Body of pancreas (tissue), 4 donors: ENCODE measurements at regions not wholly inside any gene's neighbourhood (a gene's known extent, or its start where the extent isn't known, plus 50 kb on each side); places are given as distances from the start of the nearest gene placed in this dataset.

Source experiments
- ATAC-seq: fragments of 150-250 bp; one replicate; pipeline ENCODE4 v1.9.1; 2016
- DNase-seq, 4 donors: peaks; one replicate each; pipeline ENCODE4 v3.0.0-alpha.2; 2019
- H3K27ac ChIP-seq, 4 donors: fragments of 200-600 bp; sonication (generic); 1 replicate in 3 of 4; 2 replicates in 1 of 4; pipeline versions ENCODE4 v1.5.1 to v1.6.1; 2016 to 2019; ENCODE audit warnings: mild to moderate bottlenecking in 1 of 4, mixed read lengths in 1 of 4, moderate library complexity in 1 of 4
- H3K27me3 ChIP-seq, 2 donors: fragments of 200-600 bp; sonication (generic); one replicate each; pipeline ENCODE4 v1.6.0; 2016; ENCODE audit warnings: mild to moderate bottlenecking in 1 of 2
- H3K36me3 ChIP-seq, 2 donors: fragments of 200-600 bp; sonication (generic); replicated peaks in 1 of 2; 2 replicates each; pipeline ENCODE4 v1.5.1; 2016; ENCODE audit warnings: low read depth in 2 of 2; ENCODE audit not compliant: insufficient read depth in 1 of 2
- H3K4me1 ChIP-seq: fragments of 200-600 bp; sonication (generic); one replicate; pipeline ENCODE4 v1.6.0; 2016
- H3K4me3 ChIP-seq, 2 donors: fragments of 200-600 bp; sonication (generic); 1 replicate in 1 of 2; 2 replicates in 1 of 2; pipeline ENCODE4 v1.5.1; 2016 to 2019
- H3K9me3 ChIP-seq, 3 donors: fragments of 200-600 bp; sonication (generic); 1 replicate in 2 of 3; 2 replicates in 1 of 3; pipeline ENCODE4 v1.5.1; 2016
- POLR2A ChIP-seq, 3 donors: fragments of 450-650 bp; IDR thresholded peaks; one replicate each; pipeline ENCODE4 v1.6.1; 2016; ENCODE audit warnings: antibody characterized with exemption in 3 of 3, mild to moderate bottlenecking in 2 of 3
- WGBS, 2 donors: methylation state at CpG; one replicate each; pipeline ENCODE4 v1.1.5; 2017; 5-methylcytosine and 5-hydroxymethylcytosine counted together
- intact Hi-C: fragments of 100-400 bp; cut with DNase I; formaldehyde crosslinking; loops from one replicate; pipeline ENCODE4 v1.15.1; 2023
- TF ChIP-seq, protein P1 (sequence below), 7 experiments: fragments of 450-650 bp in 4 of 7; fragments of 200-600 bp in 3 of 7; sonication (generic) in 3 of 7; IDR thresholded peaks; one replicate each; pipeline ENCODE4 v1.5.1; 2016 to 2019; ENCODE audit warnings: antibody characterized with exemption in 7 of 7

DNA sequence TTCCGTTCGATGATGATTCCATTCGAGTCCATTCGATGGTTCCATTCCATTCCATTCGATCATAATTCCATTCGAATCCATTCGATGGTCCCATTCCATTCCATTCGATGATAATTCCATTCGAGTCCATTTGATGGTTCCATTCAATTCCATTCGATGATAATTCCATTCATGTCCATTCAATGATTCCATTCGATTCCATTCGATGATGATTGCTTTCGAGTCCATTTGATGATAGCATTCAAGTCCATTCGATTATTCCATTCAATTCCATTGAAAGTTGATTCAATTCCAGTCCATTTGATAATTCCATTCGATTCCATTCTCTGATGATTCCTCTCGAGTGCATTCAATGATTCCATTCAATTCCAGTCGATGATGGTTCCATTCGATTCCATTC, 3895.3 kb downstream of the SRGAP2C start:
- Histone ChIP-seq H3K4me1 (no peaks in the 10 kb centered on the region), H3K27me3 (no peaks in the 10 kb centered on the region), H3K4me3 (no peak overlapping the region), H3K36me3 (no peaks in the 10 kb centered on the region), H3K27ac (no peak overlapping the region), H3K9me3 (peaks cover 0 to 53% (median 3%) of the 10 kb centered on the region in 3 donors)
- DNase-seq (no peak), ATAC-seq (no peak)
- TF ChIP-seq POLR2A (IDR thresholded peaks at IDR 0.05): no peak
- TF ChIP-seq, protein P1, sequence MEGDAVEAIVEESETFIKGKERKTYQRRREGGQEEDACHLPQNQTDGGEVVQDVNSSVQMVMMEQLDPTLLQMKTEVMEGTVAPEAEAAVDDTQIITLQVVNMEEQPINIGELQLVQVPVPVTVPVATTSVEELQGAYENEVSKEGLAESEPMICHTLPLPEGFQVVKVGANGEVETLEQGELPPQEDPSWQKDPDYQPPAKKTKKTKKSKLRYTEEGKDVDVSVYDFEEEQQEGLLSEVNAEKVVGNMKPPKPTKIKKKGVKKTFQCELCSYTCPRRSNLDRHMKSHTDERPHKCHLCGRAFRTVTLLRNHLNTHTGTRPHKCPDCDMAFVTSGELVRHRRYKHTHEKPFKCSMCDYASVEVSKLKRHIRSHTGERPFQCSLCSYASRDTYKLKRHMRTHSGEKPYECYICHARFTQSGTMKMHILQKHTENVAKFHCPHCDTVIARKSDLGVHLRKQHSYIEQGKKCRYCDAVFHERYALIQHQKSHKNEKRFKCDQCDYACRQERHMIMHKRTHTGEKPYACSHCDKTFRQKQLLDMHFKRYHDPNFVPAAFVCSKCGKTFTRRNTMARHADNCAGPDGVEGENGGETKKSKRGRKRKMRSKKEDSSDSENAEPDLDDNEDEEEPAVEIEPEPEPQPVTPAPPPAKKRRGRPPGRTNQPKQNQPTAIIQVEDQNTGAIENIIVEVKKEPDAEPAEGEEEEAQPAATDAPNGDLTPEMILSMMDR (IDR thresholded peaks at IDR 0.05): no peak
- WGBS, 2 donors: 50 to 55% methylated on average over 18 of the region's 18 CpGs
- intact Hi-C loops: no loop called here

DNA sequence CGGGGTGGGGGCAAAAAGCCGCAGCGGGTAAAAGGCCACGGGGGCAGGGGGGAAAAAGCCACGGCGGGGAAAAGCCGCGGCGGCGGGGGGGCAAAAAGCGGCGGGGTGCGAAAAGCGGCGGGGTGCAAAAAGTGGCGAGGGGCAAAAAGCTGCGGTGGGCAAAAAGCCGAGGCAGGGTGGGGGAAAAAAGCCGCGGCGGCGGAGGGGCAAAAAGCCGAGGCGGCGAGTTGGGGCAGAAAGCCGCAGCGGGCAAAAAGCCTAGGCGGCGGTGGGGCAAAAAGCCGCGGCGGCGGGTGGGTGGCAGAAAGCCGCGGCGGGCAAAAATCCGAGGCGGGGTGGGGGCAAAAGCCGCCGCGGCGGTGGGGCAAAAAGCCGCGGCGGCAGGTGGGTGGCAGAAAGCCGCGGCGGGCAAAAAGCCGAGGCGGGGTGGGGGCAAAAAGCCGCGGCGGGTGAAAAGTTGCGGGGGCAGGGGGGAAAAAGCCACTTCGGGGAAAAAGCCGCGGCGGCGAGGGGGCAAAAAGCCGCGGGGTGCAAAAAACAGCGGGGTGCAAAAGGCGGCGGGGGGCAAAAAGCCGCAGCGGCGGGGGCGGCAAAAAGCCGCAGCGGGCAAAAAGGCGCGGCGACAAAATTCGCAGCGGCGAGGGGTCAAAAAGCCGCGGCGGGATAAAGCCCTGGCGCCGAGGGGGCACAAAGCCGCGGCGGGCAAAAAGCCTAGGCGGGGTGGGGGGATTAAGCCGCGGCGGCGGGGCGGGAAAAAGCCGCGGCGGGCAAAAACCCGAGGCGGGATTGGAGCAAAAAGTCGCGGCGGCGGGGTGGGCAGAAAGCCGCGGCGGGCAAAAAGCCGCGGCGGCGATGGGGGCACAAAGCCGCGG, 3901.2 kb downstream of the SRGAP2C start:
- no peak for DNase-seq

DNA sequence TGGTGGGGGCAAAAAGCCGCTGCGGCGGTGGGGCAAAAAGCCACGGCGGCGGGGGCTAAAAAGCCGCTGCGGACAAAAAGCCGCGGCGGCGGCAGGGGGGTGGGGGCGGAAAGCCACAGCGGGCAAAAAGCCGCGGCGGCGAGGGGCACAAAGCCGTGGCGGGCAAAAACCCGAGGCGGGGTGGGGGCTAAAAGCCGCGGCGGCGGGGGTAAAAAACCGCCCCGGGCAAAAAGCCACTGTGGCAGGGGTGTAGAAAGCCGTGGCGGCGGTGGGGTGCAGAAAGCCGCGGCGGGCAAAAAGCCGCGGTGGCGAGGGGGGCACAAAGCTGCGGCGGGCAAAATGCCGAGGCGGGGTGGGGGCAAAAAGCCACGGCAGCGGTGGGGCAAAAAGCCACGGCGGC, 3901.8 kb downstream of the SRGAP2C start:
- ATAC-seq: no peak
- no peaks in the 10 kb centered on the region for H3K4me1 ChIP-seq
- DNase-seq: no peak

More for the DNA sequence above, 3901.2 kb downstream of the SRGAP2C start:
- intact Hi-C loops: no loop called here
- no peaks in the 10 kb centered on the region for H3K36me3 ChIP-seq
- no peak overlapping the region for H3K27ac ChIP-seq
- WGBS, 2 donors: 50 to 56% methylated on average over 29 to 101 of the region's 108 CpGs
- H3K4me1 ChIP-seq: no peaks in the 10 kb centered on the region
- TF ChIP-seq, protein P1 (IDR thresholded peaks at IDR 0.05): no peak
- no peak for TF ChIP-seq POLR2A (IDR thresholded peaks at IDR 0.05)
- H3K9me3 ChIP-seq: peaks cover 0 to 37% (median 3%) of the 10 kb centered on the region in 3 donors
- no peaks in the 10 kb centered on the region for H3K27me3 ChIP-seq
- no peak for ATAC-seq
- no peak overlapping the region for H3K4me3 ChIP-seq

DNA sequence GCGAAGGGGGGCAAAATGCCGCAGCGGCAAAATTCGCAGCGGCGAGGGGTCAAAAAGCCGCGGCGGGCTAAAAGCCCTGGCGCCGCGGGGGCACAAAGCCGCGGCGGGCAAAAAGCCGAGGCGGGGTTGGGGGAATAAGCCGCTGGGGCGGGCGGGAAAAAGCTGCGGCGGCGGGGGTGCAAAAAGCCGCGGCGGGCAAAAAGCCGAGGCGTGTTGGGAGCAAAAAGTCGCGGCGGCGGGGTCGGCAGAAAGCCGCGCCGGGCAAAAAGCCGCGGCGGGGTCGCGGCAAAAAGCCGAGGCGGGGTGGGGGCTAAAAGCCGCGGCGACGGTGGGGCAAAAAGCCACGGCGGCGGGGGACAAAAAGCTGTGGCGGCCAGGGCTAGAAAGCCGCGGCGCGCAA, 3902.5 kb downstream of the SRGAP2C start:
- H3K36me3 ChIP-seq: no peaks in the 10 kb centered on the region
- intact Hi-C loops: no loop called here
- no peak overlapping the region for H3K4me3 ChIP-seq
- ATAC-seq: no peak
- TF ChIP-seq, protein P1 (IDR thresholded peaks at IDR 0.05): no peak
- TF ChIP-seq POLR2A (IDR thresholded peaks at IDR 0.05): no peak
- H3K9me3 ChIP-seq: peaks cover 0 to 24% (median 3%) of the 10 kb centered on the region in 3 donors
- no peak for DNase-seq
- no peaks in the 10 kb centered on the region for H3K4me1 ChIP-seq
- 28 to 43% methylated on average over 36 to 46 of the region's 55 CpGs for WGBS, 2 donors
- H3K27me3 ChIP-seq: no peaks in the 10 kb centered on the region
- no peak overlapping the region for H3K27ac ChIP-seq

More for the DNA sequence above, 3901.8 kb downstream of the SRGAP2C start:
- WGBS, 2 donors: 30 to 47% methylated on average over 30 to 40 of the region's 45 CpGs
- Histone ChIP-seq H3K4me3 (no peak overlapping the region), H3K27me3 (no peaks in the 10 kb centered on the region), H3K36me3 (no peaks in the 10 kb centered on the region), H3K9me3 (peaks cover 0 to 30% (median 3%) of the 10 kb centered on the region in 3 donors), H3K27ac (no peak overlapping the region)
- no peak for TF ChIP-seq POLR2A (IDR thresholded peaks at IDR 0.05)
- TF ChIP-seq, protein P1 (IDR thresholded peaks at IDR 0.05): no peak
- intact Hi-C loops: no loop called here
